GM19438 (cell line): ENCODE measurements at regions not wholly inside any gene's neighbourhood (a gene's known extent, or its start where the extent isn't known, plus 50 kb on each side); places are given as distances from the start of the nearest gene placed in this dataset.

Source experiments
- ATAC-seq: cut with Tn5 transposase; IDR thresholded peaks from one replicate; pipeline ENCODE4 v1.9.1; 2021; ENCODE audit warnings: low read depth; ENCODE audit not compliant: unreplicated experiment

- ATAC-seq: no peak
Measured at GRCh38 chr21:27114111-27114510, 147.2 kb upstream of the ADAMTS5 start.

DNA sequence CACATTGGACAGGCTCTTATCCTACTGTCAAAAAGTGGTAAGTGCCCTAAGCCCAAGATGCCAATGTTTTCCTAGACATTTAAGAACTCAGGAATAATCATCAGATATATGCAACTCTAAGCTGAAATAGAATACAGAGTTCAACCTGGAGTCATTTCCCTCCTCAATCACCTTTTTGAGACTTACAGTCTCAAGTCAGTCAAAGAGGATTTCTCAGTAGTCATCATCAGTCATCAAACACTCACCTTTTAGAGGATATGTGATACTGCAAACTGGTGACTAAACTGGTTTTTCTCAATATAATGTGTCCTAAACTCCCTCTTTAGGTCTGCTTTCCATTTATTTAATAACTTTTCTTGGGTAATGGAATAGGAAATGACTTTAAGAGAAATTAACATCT, 145.3 kb upstream of the ADAMTS5 start:
- no peak for ATAC-seq

DNA sequence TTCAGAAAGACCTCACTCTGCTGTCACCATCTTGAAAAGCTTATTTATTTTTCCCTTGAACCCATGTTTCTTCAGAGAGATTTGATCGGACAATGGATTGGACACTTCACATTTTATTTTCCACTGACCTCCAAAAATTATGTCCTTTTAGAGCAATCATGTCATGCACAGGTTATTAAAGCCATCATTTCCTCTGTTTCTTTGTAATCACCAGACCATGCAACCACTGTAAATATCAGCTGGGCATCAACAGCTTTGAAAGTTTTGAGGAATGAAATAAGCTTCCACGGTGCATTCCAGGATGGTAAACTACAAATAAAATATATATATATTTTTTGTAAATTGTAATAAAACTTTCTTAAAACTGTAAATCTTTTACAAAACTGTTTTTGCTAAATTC, 144.1 kb upstream of the ADAMTS5 start:
- no peak for ATAC-seq

DNA sequence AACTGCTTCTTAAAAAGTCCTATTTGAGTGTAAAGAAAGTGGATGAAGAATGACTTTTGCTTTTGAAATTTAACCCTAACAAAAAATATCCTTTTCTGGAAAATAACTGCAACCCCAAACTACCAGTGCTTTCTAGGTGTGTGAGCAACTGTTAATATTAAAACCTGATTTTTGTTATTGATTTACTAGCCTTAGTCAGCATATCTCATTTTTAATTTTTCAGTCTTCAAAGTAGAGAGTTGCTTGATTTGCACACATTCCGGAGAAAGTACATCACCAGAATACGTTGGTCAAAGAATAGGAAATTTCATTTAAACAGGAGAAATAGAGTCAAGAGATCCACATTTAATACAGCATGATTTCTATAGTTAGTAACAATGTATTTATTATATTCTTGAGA, 141.8 kb upstream of the ADAMTS5 start:
- no peak for ATAC-seq

DNA sequence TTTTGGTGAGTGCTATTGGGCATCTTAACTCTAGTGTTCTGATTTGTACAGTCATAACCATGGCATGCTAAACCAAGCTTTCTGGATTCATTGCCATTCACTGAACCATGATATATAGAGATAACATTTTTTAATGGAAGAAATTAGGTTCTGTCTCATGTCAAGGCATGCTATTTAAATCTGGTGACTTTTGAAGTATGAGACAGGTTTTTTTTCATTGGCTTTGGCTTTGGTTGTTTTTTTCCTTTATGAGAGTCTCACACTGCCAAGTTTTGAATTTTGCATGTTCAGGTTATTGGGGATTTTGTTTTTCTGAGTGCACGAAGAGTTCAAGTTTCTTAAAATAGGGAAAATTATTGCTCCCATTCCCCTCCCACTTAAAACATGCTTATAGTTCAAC, 141.3 kb upstream of the ADAMTS5 start:
- no peak for ATAC-seq

DNA sequence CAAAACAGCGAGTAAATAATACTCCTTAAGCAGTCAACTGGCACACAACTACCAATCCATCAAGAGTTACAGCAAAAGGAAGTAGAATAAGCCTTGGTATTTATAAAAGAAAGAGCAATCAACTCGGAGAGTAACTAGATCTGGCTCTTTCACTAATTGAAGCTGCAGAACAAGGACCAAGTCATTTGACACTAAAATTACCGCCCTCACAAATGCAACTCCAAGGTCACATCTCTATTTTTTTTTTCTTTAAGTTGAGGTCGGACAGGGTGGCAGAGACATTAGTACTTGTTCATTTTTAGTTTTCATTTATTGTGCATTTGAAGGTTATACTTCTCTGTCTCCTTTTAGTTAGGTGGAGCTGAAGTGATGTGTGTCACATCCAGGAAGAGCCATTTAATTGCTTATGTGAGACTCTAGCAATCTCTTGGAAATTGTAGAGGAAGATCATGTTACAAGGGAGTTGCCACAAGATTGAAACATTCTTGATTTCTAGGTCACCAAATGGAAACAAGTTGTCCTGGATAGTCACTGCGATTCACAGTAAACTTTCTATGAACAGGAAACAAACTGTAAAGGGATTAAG, 138.1 kb upstream of the ADAMTS5 start:
- no peak for ATAC-seq

DNA sequence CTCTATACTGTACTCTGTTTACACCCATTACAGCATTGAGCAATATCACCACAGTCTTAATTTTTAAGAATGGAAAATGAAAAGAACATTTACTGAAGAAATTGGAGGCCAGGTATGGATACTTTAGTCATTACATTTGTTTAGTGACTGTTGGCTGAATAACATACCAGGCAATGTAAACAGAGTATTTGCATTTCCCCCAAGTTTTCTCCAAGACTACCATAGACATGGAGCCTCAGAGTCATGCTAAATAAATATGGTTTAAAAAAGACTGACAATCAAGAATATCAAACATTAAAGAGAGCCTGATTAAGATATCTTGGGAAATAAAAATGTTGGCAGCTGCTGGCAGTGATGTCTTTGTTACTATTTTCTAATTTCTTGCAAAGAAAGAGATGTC, 136.9 kb upstream of the ADAMTS5 start:
- no peak for ATAC-seq

GRCh38 chr21:27101523-27101922, 134.6 kb upstream of the ADAMTS5 start:
- ATAC-seq: no peak

GRCh38 chr21:27094184-27094948, 127.5 kb upstream of the ADAMTS5 start:
- ATAC-seq: no peak

DNA sequence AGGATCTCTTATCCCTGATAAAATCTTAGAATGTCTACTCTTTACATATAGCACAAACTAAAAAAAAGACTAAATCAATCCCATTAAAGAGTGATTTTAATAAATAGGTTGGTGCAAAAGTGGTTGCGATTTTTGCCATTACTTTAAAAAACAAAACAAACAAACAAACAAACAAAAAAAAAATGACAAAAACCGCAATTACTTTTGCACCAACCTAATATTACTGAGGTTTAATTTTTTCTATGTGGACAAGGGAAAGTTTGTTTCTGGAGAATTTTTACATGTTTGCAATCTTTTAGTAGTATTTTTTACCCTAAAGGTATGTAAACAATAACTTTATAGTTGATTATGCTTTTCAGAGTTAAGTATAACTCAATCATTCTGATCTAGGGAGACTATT, 119.7 kb upstream of the ADAMTS5 start:
- ATAC-seq: no peak

- no peak for ATAC-seq
Measured at GRCh38 chr21:27086186-27086585, 119.3 kb upstream of the ADAMTS5 start.

DNA sequence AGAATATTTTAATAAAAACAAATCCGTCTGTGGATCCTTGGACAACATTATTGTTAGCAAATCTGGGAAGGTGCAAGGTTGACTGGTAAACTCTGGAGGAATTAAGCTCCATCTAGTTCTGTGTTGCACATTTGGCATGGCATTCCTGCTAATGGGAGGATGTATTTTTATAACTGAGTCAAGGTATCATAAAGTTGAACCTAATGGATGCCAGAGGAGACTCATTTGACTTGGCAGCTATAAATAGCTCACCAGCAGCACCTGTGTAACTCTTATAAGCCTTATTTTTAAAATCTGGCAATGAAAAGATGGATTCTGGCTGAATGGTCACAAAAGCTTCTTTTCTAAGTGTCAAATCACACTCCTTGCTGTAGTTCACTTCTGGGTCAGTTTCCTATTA, 118.5 kb upstream of the ADAMTS5 start:
- ATAC-seq: no peak

GRCh38 chr21:27083144-27083543, 116.3 kb upstream of the ADAMTS5 start:
- ATAC-seq: no peak

GRCh38 chr21:27082431-27083010, 115.6 kb upstream of the ADAMTS5 start:
- no peak for ATAC-seq

DNA sequence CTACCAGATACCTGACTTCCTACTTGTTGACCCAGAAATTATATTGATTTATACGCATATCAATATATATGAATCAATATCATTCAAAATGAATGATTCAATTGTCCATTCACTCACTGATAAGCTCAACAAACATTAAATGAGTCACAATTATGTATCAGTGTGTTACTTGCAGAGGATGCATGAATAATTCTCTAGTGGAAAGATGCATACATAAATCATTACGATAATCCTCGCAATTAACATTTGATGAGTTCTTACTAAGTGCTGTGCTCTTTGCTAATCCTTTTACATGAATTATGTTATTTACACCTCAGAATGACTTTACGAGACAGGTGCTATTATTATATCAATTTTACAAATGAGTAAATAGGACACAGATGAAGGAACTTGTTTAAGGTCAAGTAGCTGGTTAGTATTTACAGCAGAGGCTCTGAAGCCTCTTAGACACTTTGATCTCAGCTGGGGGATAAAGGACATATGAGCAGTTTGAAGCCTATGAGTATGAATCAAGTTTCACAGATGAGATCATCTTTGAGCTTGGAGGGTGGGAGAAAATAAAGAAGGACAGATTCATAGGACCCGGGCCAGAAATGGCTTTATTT, 112.8 kb upstream of the ADAMTS5 start:
- no peak for ATAC-seq

- ATAC-seq: no peak
Measured at GRCh38 chr21:27078915-27079314, 112.0 kb upstream of the ADAMTS5 start.

GRCh38 chr21:27077501-27077900, 110.6 kb upstream of the ADAMTS5 start:
- no peak for ATAC-seq

GRCh38 chr21:27076025-27076424, 109.1 kb upstream of the ADAMTS5 start:
- no peak for ATAC-seq

DNA sequence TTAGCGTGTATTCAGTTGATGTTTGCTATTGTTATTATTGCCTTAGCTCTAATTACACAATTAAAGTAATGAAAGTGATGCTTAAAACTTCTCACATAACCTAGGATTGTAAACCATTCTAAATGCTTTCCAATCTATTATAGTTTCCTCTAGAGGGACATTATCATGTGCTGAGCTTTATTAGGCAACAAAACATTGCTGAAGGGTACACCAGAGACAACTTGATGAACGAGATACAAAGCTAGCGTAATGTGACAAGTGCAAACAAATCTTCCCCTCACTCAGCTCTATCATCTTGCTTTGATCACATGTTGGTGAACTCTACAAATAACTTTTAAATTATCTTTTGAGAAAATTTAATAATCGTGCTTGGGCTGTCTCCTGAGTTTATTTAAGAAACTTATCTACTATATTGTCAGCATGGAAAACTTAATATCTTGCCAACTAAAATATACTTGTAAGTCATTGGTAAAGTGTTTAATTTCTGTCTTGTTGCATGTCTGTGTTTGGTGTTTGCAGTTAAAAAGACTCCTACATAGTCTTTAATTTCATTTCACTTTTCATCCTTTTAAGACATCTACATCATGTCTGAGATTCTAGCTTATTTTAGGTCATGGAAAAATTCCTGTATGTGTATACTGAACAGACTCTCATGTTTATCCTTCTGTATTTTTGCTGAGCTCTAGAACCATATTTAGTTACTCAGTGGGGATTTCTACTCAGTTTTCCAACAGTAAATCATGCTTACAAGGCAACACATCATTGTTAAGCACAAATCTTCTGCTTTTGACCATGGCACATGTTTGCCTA, 104.2 kb upstream of the ADAMTS5 start:
- ATAC-seq: no peak

DNA sequence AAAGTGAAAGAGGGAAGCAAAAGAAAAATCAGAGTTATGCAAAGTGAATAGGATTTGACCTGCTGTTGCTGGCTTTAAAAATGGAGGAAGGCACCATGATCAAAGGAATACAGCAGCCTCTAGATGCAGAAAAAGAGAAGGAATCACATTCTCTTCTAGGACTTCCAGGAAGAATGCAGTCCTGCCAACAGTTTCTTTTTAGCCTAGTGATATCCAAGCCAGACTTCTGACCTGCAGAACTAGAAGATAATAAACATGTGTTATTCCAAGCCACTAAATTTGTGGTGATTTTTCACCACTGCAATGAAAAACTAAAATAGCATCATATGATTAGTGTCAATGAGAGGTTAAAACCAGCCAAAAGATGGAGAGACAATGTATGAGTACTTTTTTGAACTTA, 101.9 kb upstream of the ADAMTS5 start:
- ATAC-seq: no peak

- no peak for ATAC-seq
Measured at GRCh38 chr21:27067226-27067625, 100.3 kb upstream of the ADAMTS5 start.
